ENCODE measurements at regions not wholly inside any gene's neighbourhood (a gene's known extent, or its start where the extent isn't known, plus 50 kb on each side); places are given as distances from the start of the nearest gene placed in this dataset.

DNA sequence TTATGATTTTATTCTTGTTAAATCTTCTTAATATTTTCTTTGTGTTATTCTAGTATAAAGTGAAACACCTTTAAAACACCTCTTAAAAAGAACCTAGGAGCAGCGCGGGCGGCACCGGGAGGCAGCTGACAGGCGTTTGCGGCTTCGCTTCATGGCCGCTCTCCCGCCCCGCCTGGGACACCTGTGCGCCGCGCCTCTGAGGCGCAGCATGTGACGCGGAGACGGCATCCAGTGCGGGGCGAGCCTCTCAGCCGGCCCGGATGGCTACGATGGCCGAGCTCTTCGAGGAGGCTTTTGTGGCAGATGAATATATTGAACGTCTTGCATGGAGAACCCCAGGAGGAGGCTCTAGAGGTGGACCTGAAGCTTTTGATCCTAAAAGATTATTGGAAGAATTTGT is 1592.7 kb downstream of the TECRL start:
- ChIA-PET POLR2A (no interaction called here), CTCF (no interaction called here)
- Mint-ChIP-seq H3K4me3 (no peak overlapping the region), H3K4me1 (no peaks in the 10 kb centered on the region), H3K9me3 (no peaks in the 10 kb centered on the region), H3K36me3 (ENCODE audit: low read depth) (no peaks in the 10 kb centered on the region), H3K27ac (no peak overlapping the region), H3K27me3 (no peaks in the 10 kb centered on the region)
- no peak for DNase-seq

DNA sequence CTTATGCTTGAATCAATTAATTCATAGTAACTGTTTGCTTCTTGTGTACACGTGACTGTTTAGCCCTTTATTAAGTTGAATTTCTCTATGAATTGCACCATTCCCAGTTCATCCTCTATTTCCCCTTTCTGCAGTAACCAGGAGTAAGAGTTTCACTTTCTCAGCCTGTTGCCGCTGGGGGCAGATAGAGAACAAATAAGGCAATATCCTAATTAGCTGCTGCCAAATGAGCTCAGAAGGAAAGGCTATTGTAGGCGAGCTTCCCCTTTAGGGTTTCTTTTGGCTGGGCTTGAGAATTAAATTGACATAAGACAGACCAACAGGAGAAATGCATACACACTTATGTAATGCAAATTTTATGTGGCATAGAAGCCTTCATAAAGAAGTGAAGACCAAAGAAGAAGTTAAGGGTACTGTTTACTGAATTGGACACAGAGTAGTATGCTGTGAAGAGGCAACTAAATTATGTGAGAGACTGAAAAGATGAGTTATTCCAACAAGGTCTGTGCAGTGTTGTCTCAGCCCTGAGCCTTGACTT is 1594.7 kb downstream of the TECRL start:
- H3K4me1 Mint-ChIP-seq, result no peaks in the 10 kb centered on the region
- no peaks in the 10 kb centered on the region for H3K36me3 Mint-ChIP-seq (ENCODE audit: low read depth)
- POLR2A ChIA-PET, result no interaction called here
- H3K9me3 Mint-ChIP-seq, result no peaks in the 10 kb centered on the region
- CTCF ChIA-PET, result no interaction called here
- no peak for DNase-seq
- H3K27ac Mint-ChIP-seq, result no peak overlapping the region
- H3K27me3 Mint-ChIP-seq, result no peaks in the 10 kb centered on the region
- no peak overlapping the region for H3K4me3 Mint-ChIP-seq

DNA sequence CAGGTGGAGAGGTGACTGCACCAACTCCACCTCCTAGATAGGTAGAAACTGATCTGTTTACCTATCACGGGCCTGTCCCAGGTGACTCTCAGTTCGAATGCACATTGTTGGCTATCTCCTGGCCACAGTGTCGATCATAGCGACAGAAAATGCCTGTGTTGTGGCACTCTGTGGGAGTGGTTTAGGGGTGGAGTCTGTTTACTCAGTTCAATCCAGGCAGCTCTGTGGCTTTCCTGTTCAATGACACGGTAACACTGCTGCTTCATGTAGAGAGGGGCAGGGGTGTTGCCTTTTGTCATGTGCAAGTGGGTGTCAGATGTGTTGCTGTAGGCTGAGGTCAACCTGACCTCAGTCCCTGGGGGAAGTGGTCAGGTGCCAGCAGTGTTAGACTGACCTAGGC is 1602.4 kb downstream of the TECRL start:
- ChIA-PET POLR2A (no interaction called here), CTCF (no interaction called here)
- no peak overlapping the region for H3K27ac Mint-ChIP-seq
- no peak for DNase-seq
- no peaks in the 10 kb centered on the region for H3K36me3 Mint-ChIP-seq (ENCODE audit: low read depth)
- H3K9me3 Mint-ChIP-seq, result peaks cover 8% of the 10 kb centered on the region
- H3K4me3 Mint-ChIP-seq, result no peak overlapping the region
- H3K4me1 Mint-ChIP-seq, result no peaks in the 10 kb centered on the region
- H3K27me3 Mint-ChIP-seq, result no peaks in the 10 kb centered on the region

DNA sequence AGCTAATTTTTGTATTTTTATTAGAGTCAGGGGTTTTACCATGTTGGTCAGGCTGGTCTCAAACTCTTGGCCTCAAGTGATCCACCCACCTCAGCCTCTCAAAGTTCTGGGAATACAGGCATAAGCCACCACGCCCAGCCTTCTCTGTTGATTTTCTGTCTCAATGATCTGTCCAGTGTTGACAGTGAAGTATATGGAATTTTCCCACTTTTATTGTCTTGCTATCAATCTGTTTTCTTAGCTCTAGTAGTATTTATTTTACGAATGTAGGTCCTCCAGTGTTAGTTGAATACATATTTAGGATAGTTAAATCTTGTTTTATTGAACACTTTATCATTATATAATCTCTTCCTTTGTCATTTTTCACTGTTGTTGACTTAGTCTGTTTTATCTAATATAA is 1603.9 kb downstream of the ADGRL3 start:
- H3K36me3 Mint-ChIP-seq (ENCODE audit: low read depth), result no peaks in the 10 kb centered on the region
- no peak overlapping the region for H3K4me3 Mint-ChIP-seq
- H3K27ac Mint-ChIP-seq, result no peak overlapping the region
- H3K27me3 Mint-ChIP-seq, result no peaks in the 10 kb centered on the region
- DNase-seq, result no peak
- H3K9me3 Mint-ChIP-seq, result peaks cover 8% of the 10 kb centered on the region
- ChIA-PET CTCF (no interaction called here), POLR2A (no interaction called here)
- no peaks in the 10 kb centered on the region for H3K4me1 Mint-ChIP-seq

DNA sequence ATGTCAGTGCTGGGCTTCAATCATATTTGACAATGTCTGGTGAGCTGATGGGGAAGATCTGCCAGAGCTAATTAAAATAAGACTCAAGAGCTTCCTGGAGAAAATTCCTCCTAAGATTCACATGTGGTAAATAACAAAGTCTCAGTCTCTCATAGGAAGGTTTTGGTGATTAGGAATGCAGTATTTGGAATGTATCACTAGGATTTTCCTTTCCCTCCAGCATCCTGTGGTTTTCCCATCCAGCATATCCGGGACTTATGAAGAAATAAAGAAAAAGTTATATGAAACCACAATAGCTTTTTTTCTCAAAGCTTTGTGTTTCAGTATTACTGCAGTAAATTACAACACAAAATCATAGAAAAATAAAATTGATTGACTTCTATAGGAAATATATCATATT is 1597.1 kb downstream of the ADGRL3 start:
- Mint-ChIP-seq H3K9me3 (peaks cover 5% of the 10 kb centered on the region), H3K27me3 (no peaks in the 10 kb centered on the region), H3K27ac (no peak overlapping the region), H3K36me3 (ENCODE audit: low read depth) (no peaks in the 10 kb centered on the region), H3K4me1 (no peaks in the 10 kb centered on the region), H3K4me3 (no peak overlapping the region)
- ChIA-PET POLR2A (no interaction called here), CTCF (no interaction called here)
- no peak for DNase-seq

DNA sequence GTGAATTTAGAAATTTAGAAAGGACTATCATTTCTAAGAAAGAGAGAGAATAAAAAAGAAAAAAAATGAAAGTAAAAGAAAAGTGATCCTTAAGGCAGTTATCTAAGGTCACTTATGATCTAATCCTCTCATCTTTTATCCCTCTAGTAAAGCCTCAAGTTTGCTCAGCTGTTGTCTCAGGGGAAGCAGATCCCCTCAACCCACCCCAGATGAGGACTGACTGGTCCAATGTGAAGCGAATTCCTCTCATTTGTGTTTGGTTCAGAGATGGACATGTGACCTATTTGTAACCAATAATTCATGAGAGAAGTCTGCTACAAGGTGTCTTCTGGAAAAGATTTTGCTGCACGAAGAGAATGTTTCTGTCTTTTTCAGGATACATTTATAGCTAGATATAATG is 1591.3 kb downstream of the ADGRL3 start:
- Mint-ChIP-seq H3K4me3 (no peak overlapping the region), H3K36me3 (ENCODE audit: low read depth) (no peaks in the 10 kb centered on the region), H3K27ac (no peak overlapping the region), H3K9me3 (peaks cover 2% of the 10 kb centered on the region), H3K27me3 (no peaks in the 10 kb centered on the region), H3K4me1 (no peaks in the 10 kb centered on the region)
- ChIA-PET POLR2A (no interaction called here), CTCF (no interaction called here)
- DNase-seq, result no peak

DNA sequence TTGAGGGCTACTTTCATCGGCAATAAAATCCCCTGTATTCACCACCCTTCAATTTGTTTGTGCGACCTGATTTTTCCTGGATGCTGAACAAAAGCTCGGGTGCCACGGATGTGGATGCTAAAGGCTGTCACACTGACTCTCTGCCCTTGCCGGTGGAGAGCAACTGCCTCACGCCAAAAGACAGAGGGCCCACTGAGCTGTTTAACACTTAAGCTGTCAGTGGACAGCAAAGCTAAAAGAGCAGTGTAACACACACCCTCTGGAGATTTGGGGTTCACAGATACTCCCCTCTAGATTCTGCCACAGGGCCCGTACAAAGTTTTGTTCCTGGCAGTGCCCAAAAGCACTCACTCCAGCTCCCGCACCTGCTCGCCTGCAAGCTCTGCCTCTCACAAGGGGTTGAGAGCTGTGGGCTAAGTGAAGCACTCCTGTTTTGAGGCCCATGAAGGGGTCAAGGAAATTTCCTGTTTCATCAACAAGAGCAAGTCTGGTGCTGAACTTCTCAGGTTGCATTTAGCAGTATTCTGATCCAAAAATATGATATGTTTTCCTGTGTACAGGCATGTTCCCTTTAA is 1571.9 kb downstream of the ADGRL3 start:
- Mint-ChIP-seq H3K9me3 (peaks cover 6% of the 10 kb centered on the region), H3K27ac (no peak overlapping the region), H3K4me3 (no peak overlapping the region), H3K4me1 (no peaks in the 10 kb centered on the region), H3K27me3 (no peaks in the 10 kb centered on the region), H3K36me3 (ENCODE audit: low read depth) (no peaks in the 10 kb centered on the region)
- CTCF ChIA-PET, result no interaction called here
- POLR2A ChIA-PET, result no interaction called here
- DNase-seq, result no peak

DNA sequence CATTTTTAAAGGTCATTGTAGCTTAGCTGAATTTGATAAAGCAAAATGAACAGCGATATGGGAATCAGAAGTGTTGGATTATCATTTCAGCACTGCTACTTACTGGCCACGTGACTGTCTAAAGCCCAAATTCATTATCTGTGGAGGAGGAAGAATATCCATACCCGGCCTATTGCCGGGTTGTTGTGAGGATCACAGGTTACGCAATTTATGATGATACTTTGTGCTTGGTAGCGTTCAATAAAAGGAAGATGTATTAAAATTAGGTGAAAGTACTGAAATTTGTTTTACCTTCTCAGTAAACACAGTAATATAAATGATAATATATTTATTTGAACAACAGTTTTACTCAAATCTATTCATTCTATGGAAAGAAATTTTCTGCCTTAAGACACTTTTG is 1540.2 kb downstream of the ADGRL3 start:
- DNase-seq, result no peak
- Mint-ChIP-seq H3K4me1 (no peaks in the 10 kb centered on the region), H3K27ac (no peak overlapping the region), H3K9me3 (peaks cover 3% of the 10 kb centered on the region), H3K27me3 (no peaks in the 10 kb centered on the region), H3K36me3 (ENCODE audit: low read depth) (no peaks in the 10 kb centered on the region), H3K4me3 (no peak overlapping the region)
- ChIA-PET POLR2A (no interaction called here), CTCF (no interaction called here)

DNA sequence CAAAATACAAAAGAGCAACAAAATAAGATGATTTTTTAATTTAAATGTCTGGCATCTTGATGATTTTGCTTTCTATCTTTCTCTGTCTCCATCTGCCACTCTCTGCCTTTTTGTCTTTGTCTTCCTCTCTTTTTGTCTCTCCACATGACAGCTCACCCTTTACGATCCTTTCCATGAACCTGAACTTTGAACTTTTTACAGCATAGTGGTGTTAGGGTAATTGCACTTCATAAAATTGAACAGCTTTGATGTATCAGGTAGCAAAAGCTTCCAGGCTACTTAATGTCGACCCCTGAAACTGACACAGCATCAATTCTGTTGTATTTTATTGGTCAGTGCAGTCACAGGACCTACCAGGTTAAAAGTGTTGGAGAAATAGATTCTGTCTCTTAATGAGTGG is 1517.0 kb downstream of the ADGRL3 start:
- DNase-seq, result no peak
- ChIA-PET CTCF (no interaction called here), POLR2A (no interaction called here)
- H3K36me3 Mint-ChIP-seq (ENCODE audit: low read depth), result no peaks in the 10 kb centered on the region
- H3K4me3 Mint-ChIP-seq, result no peak overlapping the region
- H3K9me3 Mint-ChIP-seq, result peaks cover 9% of the 10 kb centered on the region
- no peaks in the 10 kb centered on the region for H3K4me1 Mint-ChIP-seq
- H3K27ac Mint-ChIP-seq, result no peak overlapping the region
- H3K27me3 Mint-ChIP-seq, result no peaks in the 10 kb centered on the region

DNA sequence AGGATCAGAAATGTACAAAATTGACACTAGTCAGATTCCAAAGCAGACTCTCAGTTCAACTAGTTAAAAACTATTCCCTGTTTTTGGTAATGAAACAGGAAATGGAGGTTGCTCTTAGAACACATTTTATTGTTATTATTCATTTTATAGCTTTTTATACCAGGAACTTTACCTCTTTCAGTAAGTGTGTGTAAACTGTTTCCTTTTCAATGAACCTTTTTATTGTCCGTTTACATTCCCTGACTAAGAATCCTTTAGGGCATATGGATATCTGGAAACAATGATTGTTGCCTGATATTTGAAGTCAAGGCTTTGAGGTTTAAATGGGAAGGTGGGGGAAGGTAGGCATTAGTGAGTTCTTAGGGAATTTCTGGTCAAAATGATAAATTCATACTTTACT is 1511.4 kb downstream of the ADGRL3 start:
- ChIA-PET POLR2A (no interaction called here), CTCF (no interaction called here)
- Mint-ChIP-seq H3K27ac (no peak overlapping the region), H3K4me3 (no peak overlapping the region), H3K36me3 (ENCODE audit: low read depth) (no peaks in the 10 kb centered on the region), H3K4me1 (no peaks in the 10 kb centered on the region), H3K27me3 (no peaks in the 10 kb centered on the region), H3K9me3 (peaks cover 11% of the 10 kb centered on the region)
- no peak for DNase-seq

DNA sequence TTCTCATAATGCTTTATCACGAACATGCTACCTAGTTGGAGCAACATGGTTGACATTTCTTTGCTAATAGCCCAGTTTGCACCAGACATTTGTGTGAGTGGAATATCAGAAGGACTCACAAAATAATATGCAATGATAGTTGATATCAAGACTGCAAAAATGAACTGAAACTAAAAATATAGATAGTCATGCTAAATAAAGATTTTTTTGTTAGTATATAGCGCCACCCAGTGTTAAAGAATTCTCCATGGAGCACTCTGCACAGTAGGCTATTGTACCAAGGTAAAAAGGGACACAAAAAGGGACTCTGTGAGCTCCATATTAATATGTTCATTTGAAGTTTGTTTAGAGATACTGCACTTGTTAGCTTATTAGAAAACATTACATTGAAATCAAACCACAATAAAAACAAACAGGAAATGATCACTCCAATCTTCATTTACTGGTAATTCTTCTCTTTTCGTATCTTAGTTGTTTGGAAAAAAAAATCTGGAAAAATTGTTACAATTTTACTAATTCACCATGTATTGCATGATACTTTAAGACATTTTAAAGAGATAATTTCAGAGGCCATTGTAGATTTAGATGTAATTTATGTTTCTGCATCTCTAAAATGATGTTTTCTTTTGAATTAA is 1509.6 kb downstream of the ADGRL3 start:
- no peak for DNase-seq
- CTCF ChIA-PET, result no interaction called here
- no peaks in the 10 kb centered on the region for H3K36me3 Mint-ChIP-seq (ENCODE audit: low read depth)
- no peaks in the 10 kb centered on the region for H3K4me1 Mint-ChIP-seq
- H3K27me3 Mint-ChIP-seq, result no peaks in the 10 kb centered on the region
- H3K4me3 Mint-ChIP-seq, result no peak overlapping the region
- H3K9me3 Mint-ChIP-seq, result peaks cover 11% of the 10 kb centered on the region
- H3K27ac Mint-ChIP-seq, result no peak overlapping the region
- POLR2A ChIA-PET, result no interaction called here

DNA sequence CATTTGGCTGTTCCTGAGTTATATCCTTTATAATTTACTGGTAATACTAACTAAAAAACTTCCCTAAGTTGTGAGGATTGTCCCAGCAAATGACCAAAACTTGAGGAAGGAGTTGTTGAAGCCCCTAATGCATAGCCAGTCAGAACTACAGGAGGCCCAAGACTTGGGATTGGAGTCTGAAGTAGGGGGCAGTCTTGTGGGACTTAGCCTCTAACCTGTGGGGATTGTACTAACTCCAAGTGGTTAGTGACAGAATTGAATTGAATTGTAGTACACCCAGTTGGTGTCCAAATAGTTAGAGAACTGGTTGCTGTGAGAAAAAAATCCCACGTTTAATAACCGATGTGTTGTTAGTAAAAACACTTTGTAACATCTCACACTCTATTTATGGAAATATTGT is 1506.3 kb downstream of the ADGRL3 start:
- ChIA-PET CTCF (no interaction called here), POLR2A (no interaction called here)
- peaks cover 7% of the 10 kb centered on the region for H3K9me3 Mint-ChIP-seq
- no peak overlapping the region for H3K27ac Mint-ChIP-seq
- H3K27me3 Mint-ChIP-seq, result no peaks in the 10 kb centered on the region
- H3K36me3 Mint-ChIP-seq (ENCODE audit: low read depth), result no peaks in the 10 kb centered on the region
- H3K4me1 Mint-ChIP-seq, result no peaks in the 10 kb centered on the region
- no peak for DNase-seq
- H3K4me3 Mint-ChIP-seq, result no peak overlapping the region

DNA sequence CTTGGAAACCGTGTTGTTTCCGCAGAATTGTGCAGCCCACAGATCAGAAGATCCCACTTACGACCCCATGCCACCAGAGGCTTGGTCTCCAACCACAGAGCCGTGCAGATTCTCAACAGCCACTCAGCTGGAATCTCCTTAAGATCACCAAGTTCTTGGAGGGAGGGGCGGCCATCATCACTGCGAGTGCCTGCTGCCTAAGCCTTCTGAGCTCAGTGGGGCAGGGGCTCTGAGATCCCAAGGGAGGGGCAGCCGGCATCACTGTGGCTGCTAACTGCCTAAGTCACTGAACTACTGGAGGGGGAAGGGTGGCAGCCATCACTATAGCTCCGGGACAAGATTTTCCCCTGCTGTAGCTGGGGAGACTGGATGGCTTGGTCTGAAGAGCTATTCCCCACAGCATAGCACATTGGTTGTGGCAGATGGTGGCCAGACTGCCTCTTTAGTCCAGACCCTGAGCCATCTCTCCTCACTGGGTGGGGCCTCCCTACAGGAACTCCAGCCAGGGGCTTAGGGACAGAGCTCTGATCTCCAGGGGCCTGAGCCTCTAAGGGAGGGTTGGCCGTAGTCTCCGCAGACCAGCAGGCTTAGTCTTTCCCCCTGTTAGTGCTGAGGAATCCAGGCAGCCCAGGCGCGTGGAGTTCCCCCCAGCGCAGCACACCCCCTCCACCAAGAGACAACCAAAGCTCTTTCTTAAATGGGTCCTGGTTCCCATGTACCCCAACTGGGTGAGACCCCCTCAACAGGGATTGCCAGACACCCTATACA is 1483.9 kb downstream of the ADGRL3 start:
- CTCF ChIA-PET, result no interaction called here
- H3K27ac Mint-ChIP-seq, result no peak overlapping the region
- POLR2A ChIA-PET, result no interaction called here
- H3K27me3 Mint-ChIP-seq, result no peaks in the 10 kb centered on the region
- DNase-seq, result no peak
- H3K9me3 Mint-ChIP-seq, result peaks cover 9% of the 10 kb centered on the region
- H3K4me3 Mint-ChIP-seq, result no peak overlapping the region
- no peaks in the 10 kb centered on the region for H3K36me3 Mint-ChIP-seq (ENCODE audit: low read depth)
- H3K4me1 Mint-ChIP-seq, result no peaks in the 10 kb centered on the region

DNA sequence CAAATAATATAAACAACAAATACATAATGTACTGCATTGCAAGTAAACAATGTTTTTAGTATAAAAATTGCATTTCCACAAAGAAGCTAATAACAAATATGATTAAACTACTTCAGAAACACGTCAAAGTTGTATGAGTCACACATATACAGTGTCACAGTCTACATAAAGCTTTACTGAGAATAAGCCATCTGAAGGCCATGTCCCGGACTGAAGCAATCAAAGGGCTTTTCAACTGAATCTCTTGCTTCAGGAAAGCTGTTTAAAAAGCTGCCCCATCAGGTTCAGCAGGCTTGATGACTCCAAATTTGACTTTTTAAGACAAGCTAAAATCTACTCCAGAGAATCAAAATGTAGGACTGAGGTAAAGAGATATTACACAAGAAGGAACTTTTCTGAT is 1476.8 kb downstream of the ADGRL3 start:
- POLR2A ChIA-PET, result no interaction called here
- Mint-ChIP-seq H3K27ac (no peak overlapping the region), H3K4me1 (no peaks in the 10 kb centered on the region), H3K36me3 (ENCODE audit: low read depth) (no peaks in the 10 kb centered on the region), H3K27me3 (no peaks in the 10 kb centered on the region), H3K4me3 (no peak overlapping the region), H3K9me3 (peaks cover 2% of the 10 kb centered on the region)
- no peak for DNase-seq
- CTCF ChIA-PET, result no interaction called here

Data from activated CD4-positive, alpha-beta memory T cell treated with anti-CD3 and anti-CD28 coated beads, Interleukin-2, amount 10 ng/mL, durations not matched to agents 7 days and 5 days (primary cell).